ENCODE measurements at regions not wholly inside any gene's neighbourhood (a gene's known extent, or its start where the extent isn't known, plus 50 kb on each side); places are given as distances from the start of the nearest gene placed in this dataset.

DNA sequence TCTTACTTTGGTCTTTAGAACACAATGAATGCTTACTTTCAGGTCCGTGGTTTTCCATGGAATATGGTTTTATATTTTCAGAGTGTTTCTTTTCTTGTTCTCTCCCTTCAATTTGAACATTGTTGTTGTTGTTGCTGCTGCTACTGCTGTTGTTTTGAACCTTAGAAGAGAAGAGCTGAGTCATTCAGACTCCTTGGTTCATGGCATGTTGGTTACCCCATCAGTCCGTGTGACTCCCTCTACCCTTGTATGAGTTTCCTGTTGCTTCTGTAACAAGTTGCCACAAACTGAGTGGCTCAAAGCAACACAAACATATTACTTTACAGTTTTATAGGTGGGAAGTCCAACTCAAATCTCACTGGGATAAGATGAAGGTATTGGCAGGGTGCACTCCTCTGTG, 511.0 kb downstream of the INSC start:
- no peak for DNase-seq

DNA sequence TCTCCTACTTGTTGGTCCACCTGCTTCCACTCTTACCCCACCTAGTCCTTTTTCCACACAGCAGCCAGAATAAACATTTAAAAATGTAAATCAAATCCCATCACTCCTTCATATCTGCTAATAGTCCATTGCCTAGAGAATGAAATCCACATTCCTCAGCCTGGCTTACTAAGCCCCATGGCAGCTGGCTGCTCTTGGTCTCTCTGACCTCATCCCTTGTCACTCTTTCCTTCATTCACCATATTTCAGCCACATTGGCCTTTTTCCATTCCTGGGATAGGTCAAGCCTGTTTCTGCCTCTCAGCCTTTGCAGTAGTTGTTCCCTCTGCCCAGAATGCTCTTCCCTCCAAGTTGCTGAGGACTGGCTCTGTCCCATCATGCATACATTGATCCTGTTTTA, 512.8 kb downstream of the INSC start:
- DNase-seq: no peak

DNA sequence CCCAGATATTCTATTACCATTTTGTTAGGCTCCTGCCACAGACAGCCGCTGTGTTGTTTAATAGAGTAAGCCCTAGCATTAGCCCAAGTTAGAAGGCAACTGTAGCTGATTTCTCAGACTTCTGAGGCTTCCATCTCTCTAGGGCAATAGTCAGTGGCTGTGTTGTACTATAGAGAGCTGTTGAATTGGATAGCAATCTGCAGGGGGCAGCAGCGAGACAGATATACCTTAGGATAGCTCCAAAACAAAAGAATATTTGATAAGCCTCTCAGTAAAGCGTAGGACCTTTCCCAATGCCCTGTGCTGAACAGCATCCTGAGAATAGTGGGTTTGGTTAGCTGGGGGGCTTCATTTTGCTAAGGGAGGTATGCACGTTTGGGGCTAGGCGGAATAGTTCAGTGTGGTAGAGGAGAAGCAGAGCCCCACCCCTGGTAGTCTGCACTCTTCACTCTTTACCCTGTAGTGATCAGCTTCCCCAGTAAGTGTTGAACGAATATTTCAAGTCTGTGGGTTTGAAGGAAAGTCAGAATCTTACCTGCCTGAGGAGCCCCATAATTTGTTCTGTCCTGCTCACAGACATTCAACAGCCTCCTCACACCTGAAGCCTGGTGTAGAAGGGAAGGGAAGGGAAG, 515.1 kb downstream of the INSC start:
- peak in 1 of 2 experiments; percentile 7 for DNase-seq

DNA sequence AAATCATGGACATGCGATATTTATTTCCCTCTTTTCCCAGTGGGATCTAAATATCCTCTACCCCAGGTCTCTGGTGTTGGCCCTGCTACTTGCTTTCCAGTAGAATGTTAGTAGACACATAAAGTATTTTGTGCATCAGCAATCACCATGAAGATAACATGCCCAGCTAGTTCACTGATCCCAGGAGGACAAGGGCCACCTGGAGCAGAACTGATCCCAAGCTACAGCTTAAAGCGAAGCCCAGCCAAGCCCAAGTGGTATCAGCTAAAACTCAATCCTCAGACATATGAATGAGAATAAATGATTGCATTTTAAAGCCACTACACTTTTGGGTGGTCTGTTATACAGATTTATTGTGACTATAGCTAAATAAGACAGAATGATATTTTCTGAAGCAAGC, 516.2 kb downstream of the INSC start:
- no peak for DNase-seq

DNA sequence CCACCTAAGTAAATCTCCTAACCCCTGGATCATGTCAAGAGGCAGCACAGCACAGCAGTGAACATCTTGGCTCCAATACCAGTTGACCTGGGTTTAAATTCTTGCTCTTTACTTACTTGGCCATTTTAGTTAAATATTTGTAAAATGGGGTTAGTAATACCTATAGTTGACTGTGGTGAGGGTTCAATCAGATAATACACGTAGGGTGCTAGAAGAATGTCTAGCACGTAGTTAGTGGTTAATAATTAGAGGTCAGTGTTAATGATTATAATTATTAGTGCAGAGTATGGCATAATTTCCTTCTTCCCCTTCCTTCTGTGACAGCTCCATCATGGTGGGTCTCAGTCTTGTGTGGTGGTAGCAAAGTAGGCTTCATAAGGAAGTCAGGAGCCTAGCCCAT, 520.8 kb downstream of the INSC start:
- DNase-seq: no peak

DNA sequence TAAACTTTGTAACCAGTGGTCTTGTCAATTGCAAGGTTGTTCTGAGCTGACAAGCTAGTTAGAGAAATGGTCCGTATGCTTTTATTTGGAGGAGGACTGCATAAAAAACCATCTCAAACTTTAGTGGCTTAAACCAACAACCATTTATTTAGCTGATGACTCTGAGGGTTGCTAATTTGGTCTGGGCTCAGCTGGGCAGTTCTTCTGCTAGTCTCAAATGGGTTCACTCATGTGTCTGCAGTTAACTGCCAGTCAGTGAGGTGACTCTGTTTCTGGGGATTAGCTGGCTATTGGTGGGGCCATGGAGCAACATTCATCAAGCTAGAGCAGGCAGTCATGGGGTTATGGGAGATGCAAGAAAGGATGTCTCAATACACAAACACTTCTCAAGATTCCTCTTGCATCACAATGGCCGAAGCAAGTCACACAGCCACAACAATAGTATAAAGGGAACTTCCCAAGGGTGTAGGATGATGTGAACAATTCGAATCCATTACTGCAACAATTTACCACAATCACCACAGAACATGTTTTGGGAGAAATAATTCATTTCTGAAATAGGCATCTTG, 521.9 kb downstream of the INSC start:
- DNase-seq: no peak

DNA sequence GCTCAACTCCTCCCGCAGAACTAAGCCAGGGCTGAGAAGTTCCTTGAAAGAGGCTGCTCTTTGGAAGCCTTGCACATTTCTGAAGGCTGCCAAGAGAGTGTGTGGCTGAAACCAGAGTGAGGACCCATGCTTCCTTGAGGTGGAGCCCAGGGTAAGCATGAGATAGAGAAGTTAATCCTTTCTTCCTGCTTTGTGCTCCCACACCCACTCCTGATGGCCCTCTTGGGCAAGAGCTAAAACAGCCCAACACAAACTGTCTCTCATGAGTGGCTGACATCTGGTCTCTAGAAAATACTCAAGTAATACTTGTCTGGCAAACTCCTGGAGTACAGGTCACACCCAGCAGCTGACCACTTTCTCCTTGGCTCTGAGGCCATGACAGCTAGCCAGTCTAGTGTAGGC, 523.7 kb downstream of the INSC start:
- DNase-seq: no peak

DNA sequence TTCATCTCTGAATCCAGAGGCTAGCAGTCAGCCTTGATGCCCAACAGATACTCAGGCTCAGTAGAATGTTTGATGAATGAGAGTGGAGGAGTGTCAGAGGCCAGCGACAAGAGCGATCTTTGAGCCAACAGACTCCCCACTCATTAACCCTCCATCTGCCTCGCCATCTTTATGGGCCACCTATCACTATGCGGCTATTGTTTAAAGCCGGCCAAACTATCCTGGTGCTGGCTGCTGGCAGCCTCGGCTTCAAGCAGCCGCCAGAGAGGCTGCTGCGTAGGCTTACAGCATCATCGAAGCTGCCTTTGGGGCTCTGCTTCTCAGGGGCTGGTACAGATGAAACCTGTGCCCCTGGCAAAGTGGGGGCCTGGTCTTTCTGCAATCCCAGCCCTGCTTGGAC, 525.6 kb downstream of the INSC start:
- peak in 1 of 2 experiments; percentile 39 for DNase-seq

DNA sequence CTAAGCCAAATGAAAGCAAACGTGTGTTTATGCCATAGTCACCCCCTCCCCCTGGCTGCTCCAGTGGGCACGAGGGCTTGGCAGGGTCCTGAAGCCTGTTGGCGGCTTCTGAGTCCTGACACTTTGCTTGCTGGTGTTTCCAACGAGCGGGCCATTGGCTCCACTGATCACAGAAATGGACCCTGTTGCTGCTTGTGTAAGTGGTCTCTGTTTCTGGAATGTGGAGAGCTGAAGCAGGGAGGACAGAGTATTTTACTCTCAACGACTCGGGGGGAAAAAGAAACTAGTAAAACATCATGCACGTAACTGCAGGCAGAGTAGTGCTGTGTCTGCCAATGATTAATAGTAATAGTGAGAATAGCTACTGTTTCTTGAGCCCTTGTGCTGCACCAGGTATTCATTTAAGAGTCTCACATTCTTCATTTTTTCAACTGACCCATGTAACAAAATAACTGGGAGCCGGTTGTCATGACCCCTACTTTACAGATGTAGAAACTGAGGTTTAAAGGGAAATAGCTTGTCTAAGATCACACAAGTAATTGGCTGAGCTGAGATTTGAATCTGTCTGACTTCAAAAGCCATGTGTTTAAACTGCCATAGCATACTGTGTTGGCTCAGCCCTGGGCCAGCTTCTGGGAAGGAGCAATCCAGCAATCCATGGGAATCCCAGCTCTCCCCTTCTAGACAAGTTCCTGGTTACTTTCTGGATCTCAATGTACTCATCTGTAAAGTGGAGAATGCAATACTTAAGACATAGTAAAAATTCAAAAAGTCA, 526.7 kb downstream of the INSC start:
- DNase-seq: peak in 1 of 2 experiments; percentile 22

DNA sequence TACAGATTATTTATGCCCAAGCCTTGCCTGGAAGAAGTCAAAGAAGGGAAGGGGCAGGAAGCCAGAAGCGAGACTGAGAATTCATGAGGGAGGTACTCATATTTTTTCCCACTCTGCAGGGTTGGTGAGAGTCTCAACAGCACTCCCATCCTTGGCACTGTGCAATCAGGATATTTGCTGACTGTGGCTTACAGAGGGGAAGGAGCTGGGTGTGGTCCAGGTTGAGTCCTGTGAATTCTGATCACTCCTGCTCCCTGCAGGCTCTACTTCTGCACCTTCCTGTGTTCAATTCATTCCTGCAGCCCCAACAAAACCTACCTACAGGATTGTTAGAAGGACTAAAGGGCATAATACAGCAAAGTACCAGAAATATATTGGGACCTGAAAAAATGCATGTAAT, 530.5 kb downstream of the INSC start:
- DNase-seq: no peak

DNA sequence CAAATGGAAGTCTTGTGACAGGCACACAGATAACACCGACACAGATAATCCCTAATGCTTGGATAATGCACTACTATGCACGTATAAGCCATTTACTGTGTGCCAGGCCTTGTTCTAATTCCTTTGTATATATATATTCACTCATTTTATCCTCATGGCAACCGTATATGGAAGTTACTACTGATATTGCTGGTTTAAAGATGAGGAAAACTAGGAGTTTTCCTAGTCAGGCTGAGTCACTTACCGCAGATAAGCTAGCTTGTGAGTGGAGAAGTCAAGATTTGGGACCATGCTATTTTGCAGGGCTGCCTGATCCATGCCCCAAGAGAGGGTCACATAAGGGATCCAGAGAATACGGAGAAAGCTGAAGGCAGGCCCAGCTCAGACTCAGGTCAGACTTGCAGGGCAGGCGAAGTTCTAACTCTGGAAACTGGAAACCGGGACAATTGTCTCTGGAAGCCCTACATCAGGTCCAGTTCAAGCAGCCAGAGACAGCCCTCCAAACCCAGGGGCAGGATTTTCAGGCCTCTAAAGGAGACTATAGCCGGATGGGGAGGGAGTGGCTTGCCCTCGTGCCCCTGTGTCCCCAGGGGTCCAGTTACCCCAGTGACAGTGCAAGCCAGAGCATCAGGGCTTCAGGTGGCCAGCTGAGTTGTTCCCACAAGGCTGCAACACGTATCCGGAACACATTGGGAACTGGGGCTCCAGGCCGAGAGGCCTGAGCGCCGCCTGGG, 534.8 kb downstream of the INSC start:
- no peak for DNase-seq

DNA sequence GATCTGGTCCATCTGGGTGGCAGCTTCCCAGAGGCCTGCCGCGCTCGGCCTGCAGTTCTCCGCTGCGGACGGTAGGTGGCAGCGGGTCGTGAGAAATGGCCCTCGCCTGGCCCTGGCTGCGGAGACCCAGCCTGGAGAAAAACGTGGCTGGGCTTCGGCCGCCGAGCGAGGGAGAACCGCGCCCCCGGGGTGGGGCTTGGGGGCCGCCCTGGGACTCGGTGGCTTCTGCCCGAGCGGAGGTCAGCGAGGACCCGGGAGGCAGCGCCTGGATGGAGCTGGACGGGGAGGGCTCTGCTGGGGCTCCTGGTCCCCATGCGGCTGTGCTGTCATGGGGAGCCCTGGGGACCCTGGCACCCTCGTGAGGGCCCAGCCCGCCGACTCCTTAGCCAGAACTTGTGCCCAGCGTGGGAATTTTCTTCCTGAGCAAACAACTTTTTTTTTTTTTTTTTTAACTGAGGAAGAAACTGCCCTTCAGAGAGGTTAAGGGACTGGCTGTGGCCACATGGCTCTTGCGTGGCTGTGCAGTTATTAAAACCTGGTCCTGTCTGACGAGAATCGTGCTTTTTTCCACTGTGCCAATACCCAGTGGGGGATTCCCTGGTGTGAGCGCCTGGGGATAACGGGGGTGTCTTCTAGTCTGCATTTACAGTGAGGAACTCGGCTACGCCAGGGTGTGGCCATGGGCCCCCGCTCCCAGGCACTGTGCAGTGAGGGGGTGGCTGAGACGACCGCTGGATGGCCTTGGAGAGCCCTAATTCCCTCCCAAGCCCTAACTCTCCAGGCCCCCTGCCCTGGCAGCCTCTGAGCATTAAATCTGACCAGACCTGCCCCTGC, 535.6 kb downstream of the INSC start:
- peak; percentile 90 to 95 for DNase-seq

DNA sequence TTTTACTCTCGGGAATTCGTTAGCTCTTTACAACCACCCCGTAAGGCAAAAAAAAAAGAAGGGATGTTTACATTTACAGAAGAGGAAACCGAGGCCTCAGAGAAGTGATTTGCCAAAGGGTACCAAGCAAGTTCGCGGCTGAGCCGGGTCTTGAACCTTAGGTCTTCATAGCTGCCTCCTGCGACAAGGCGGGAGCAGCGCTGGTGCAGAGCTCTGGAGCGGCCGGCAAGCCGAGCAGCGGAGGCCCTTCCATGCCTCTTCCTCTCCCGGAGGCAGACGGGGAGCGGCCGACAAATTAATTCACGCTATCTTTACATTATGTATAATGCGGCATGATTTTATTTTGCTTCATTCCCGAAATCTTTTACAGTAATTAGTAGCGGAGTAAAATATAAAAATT, 536.3 kb downstream of the INSC start:
- no peak for DNase-seq

DNA sequence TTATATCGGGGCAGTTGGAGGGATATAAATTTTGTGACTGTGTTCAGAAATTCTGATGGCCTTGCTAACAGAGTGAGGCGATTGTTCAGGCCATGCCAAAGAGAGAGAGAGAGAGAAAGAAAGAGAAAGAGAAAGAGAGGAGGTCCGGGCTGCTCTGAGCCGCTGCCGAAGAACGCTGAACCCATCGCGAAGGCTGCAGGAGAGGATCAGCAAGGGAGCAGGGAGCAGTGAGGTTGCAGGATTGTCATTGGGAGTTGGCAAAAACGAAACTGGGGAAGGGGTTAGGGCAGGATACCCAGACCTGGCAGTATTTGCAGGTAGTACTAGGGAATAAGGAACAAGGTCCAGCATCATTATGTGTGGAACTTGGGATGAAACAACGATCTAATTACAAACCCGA, 537.1 kb downstream of the INSC start:
- DNase-seq: no peak

DNA sequence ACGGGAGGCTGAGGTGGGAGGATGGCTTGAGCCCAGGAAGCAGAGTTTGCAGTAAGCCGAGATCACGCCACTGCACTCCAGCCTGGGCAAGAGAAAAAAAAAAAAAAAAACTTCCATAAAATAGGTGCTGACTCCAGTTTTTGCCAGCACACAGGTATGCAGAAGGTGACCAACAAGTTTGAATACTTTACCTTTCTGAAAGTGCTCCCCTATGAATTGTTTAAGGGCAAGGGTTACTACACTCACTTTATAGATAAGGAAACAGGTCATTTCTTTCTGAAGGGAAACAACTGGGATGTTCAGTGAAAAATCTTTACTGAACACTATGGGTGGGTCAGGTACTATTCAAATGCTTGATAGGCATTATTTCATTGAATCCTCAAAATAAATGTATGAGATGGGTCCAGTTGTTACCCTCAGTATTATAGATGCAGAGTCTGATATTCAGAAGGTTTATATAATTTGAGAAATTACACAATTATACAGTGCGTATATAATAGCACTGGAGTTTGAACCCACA, 538.5 kb downstream of the INSC start:
- DNase-seq: no peak

DNA sequence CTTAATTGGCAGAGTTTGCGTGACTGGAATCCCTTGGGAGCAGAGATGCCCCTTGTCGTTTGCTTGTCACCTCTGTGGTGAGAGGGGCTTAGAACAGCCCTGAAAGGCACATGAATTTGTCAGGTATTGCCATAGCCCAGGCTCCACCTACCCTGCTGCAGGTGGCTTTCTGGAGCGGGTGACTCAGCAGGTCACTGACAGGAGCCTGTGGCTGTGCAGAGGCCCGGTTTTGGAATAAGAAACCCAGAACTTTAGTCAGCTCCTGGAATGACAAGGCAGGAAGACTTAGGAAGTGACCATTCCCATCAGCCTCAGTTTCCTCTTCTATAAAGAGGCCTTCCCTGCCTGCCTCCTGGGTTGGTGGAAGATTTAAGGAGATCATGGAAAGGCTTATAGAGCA, 539.7 kb downstream of the INSC start:
- no peak for DNase-seq

DNA sequence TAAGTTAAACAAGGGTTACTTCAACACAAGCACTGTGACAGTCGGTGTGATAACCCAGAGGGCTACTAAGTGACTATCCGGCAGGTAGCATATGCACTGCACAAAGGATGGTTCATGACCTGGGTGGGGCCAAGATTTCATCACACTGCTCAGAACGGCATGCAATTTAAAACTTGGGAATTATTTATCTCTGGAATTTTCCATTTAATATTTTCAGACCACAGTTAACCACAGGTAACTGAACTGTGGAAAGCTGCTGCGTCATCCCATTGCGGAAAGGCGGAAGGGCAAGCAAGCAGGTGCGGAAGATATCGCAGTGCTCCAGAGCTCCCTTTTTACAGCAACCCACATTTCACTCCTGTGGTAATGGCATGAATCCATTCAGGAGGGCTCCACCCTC, 540.8 kb downstream of the INSC start:
- DNase-seq: no peak

DNA sequence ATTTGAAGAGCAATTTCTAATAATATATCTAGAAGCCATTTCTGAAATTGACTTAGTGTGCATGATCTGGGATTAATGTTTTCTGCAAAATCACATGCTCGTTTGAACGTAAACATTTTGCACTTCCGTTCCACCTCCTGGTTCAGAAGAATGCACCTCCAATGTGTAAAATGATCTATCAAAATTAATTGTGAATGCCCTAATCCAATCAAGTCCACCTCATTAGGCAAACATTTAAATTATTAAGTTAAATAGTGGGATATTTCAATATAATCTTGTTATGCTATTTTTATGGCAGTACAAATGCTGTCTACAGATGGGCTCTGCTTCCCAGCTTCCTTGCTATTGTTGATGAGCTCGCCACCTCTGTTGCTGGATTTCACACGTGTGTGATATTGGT, 542.5 kb downstream of the INSC start:
- no peak for DNase-seq

DNA sequence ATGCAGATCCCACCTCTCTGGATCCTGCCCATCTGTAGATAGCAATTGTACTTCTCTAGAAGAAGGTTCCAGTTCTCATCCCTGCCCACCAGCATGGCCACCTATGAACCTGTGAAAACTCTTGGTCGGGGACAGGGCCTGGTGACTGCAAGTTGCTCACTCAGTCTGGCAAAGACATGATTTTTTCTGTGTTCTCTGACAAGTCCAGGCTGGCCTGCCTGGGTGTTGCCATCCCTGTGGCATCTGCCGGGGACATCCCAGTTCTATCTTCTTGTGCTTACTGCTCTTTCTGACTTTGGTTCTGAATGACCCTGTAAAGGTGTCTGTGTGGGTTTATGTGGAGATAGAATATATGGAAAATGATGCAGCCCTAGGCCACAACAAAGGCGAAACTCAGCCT, 545.8 kb downstream of the INSC start:
- no peak for DNase-seq

DNA sequence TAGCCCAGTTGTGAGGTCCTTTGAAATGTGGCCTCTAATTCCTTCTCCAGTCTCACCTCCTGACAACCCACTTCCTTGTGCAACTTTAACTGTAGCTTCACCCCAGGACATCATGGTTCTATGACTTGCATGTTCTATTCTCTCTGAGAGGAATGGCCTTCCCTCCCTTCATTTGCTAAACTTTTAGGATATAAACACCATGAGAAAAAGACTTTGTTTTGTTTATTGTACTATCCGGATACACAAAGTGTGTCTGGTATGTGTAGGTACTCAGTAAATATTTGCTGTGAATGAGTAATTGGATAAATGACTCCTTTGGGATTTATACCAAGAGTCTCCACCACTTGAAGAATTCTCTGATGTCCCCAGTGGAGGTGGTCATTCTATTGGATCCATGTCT, 547.6 kb downstream of the INSC start:
- no peak for DNase-seq

DNA sequence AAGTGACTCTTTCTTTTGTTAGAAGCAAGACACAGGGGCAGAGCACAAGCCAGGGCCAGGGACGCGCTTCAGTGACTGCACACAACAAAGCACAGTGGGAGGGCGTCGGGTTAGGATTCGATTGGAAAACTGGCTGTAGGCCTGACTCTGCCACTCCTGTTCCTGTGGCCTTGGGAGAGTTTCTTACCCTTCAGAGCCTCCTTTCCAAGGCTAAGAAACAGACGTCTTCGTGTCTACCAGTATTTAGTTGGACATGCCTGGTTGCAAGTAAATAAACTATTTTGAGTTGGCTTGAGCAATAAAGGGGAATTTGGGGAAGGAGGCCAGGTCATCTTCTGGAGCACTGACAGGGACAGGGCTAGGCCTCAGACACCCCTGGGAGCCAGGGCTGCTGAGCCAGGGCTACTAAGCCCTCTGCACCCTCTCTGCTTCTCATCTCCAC, 549.1 kb downstream of the INSC start:
- DNase-seq: peak in 1 of 2 experiments; percentile 75

DNA sequence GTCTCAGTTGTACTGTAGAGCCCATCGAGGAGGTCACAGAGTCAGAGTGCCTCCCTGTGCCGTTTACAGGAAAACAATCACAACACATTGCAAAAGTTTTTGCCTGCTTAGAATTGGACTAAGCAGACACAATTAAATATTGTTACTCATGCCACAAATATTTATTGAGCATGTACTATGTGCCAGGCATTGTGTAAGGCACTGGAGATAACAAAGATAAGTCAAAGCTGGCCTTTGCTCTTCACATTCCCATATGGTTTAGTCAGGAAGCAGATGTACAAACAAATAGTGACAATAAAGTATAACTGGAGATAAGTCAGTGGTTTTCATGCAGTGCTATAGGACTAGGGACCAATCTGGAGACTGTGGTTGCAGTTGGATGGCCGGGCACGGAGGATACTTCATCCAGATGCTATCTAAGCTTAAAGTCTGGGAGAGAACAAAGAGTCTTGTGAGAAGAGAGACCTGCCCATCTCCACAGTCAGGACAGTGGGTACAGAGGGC, 550.7 kb downstream of the INSC start:
- DNase-seq: no peak

All from NCI-H446 (cell line).